Endothelial cell of umbilical vein (primary cell): ENCODE measurements at regions not wholly inside any gene's neighbourhood (a gene's known extent, or its start where the extent isn't known, plus 50 kb on each side); places are given as distances from the start of the nearest gene placed in this dataset.

ENCODE experiments used
- CTCF ChIP-seq, 2 donors: IDR thresholded peaks; 1 replicate in 1 of 2; 2 replicates in 1 of 2; pipeline ENCODE4 v1.5.1; 2011; ENCODE audit warnings: low read length in 2 of 2, mild to moderate bottlenecking in 2 of 2, moderate library complexity in 2 of 2, control low read depth in 1 of 2, inconsistent platforms in 1 of 2, low read depth in 1 of 2; ENCODE audit not compliant: insufficient read depth in 1 of 2; ENCODE audit errors: extremely low read depth in 1 of 2
- EZH2 ChIP-seq: IDR thresholded peaks from 2 replicates; pipeline ENCODE4 v1.6.1; 2012; ENCODE audit warnings: borderline replicate concordance, low read depth, mild to moderate bottlenecking, moderate library complexity, low read length, inconsistent platforms; ENCODE audit not compliant: severe bottlenecking
- GATA2 ChIP-seq: IDR thresholded peaks from 2 replicates; pipeline ENCODE4 v1.7.0; 2011; ENCODE audit warnings: low read depth, mild to moderate bottlenecking, moderate library complexity, mixed read lengths, low read length; ENCODE audit not compliant: insufficient read length, insufficient read depth
- JUN ChIP-seq: IDR thresholded peaks from 2 replicates; pipeline ENCODE4 v1.6.1; 2011; ENCODE audit warnings: borderline replicate concordance, low read depth; ENCODE audit not compliant: insufficient read length, insufficient read depth
- MAX ChIP-seq: IDR thresholded peaks from 2 replicates; pipeline ENCODE4 v1.6.1; 2011; ENCODE audit not compliant: insufficient read depth, insufficient read length
- MYC ChIP-seq: IDR thresholded peaks from one replicate; pipeline ENCODE4 v1.6.1; 2011; ENCODE audit warnings: mild to moderate bottlenecking, low read depth, low read length
- POLR2A ChIP-seq: IDR thresholded peaks from 2 replicates; pipeline ENCODE4 v1.6.1; 2012; ENCODE audit warnings: low read depth, mild to moderate bottlenecking, control low read depth, low read length
- POLR2AphosphoS5 ChIP-seq: IDR thresholded peaks from 2 replicates; pipeline ENCODE4 v1.6.1; 2012; ENCODE audit warnings: low read depth, mild to moderate bottlenecking, control low read depth, low read length, moderate library complexity; ENCODE audit not compliant: insufficient read depth

- TF ChIP-seq POLR2AphosphoS5: no peak
- TF ChIP-seq GATA2: no peak
- no peak for TF ChIP-seq POLR2A
- TF ChIP-seq CTCF (IDR thresholded peaks at IDR 0.05; ENCODE audit: extremely low read depth in 1 of 2, insufficient read depth in 1 of 2, low read depth in 1 of 2, low read length in 2 of 2): no peak
- TF ChIP-seq EZH2: no peak
- TF ChIP-seq JUN: no peak
- TF ChIP-seq MYC: no peak
- no peak for TF ChIP-seq MAX
Measured at GRCh38 chr15:67002368-67002767, 63.0 kb upstream of the SMAD3 start.
